Inflammatory macrophage treated with lipopolysaccharide for 1 hour (primary cell): ENCODE measurements at regions not wholly inside any gene's neighbourhood (a gene's known extent, or its start where the extent isn't known, plus 50 kb on each side); places are given as distances from the start of the nearest gene placed in this dataset.
"Not testable (repeated sequence)": the region's sequence is repeated elsewhere in the genome, so short reads cannot be mapped to it uniquely, and the experiment has no call there.

ENCODE experiments used
- DNase-seq, 2 donors: peaks; one replicate each; pipeline ENCODE4 v3.0.0-alpha.2; 2020 to 2022

GRCh38 chr9:22855980-22856379, 409.4 kb downstream of the DMRTA1 start:
- DNase-seq, result no peak

DNA sequence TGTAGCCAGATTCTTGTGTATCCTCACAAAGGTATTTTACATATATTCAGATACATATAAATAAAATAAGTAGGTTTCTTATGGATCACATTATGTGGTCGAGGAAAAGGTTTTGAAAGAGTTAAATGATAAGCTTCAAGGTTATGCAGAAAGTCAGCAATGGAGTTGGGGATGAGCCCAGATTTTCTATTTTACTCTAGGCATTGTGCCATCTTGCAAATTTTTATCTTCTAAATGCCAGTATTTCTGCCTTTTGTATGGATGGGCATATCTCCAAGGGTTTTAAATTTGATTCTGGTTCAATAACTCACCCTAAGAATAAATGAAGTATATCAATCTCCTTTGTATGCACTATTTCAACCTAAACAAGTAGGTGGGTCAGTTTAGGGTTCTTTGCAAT, 410.7 kb downstream of the DMRTA1 start:
- DNase-seq, result no peak

GRCh38 chr9:22863106-22863505, 416.5 kb downstream of the DMRTA1 start:
- no peak for DNase-seq

GRCh38 chr9:22863736-22864135, 417.1 kb downstream of the DMRTA1 start:
- no peak for DNase-seq

DNA sequence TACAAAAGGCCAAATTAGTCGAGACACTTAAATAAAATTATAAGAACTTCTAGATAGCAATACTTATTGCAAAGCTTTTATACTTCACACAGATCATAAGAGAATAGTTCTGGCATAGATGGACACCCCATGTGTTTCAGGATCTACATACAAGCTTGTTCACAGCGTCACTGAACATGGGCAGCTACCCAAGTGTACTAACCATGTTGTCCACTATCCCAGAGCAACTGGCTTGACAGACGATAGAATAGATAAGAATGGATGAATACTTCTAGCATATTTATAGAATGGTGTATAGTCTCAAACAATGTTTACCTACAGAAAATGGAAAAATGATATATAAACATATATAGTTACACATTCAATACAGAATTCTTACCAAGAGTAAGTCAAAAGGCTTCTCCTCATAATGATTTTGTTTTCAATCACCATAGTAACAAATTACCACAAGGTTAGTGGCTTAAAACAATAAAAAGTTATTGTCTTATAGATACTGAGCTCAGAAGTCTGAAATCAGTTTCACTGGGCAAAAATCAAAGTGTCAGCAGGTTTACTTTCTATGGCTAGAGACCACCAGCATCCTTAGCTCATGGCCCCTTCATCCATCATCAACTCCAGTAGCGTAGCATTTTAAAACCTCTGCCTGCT, 446.7 kb downstream of the DMRTA1 start:
- DNase-seq, result no peak

DNA sequence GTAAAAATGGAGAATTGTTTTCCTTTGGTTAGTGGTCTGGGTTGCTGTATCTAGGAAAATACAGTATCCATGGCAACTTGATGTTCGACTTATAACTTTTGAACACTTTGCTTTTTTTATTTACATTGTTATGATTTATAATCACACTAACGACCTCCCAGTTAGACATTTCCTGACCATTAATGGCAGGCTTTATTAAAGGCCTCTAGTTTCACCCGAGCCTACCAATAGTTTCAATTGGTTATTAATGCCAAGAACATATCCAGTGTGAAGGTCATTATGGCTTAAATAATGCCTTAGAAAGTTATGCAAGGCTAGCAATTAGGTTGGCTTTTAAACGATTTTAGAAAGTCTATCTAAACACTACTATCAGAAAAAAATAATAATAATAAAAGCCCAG, 452.0 kb downstream of the DMRTA1 start:
- no peak for DNase-seq

GRCh38 chr9:22911632-22912031, 465.0 kb downstream of the DMRTA1 start:
- DNase-seq, result no peak

- DNase-seq, result no peak
Measured at GRCh38 chr9:22913026-22913425, 466.4 kb downstream of the DMRTA1 start.

DNA sequence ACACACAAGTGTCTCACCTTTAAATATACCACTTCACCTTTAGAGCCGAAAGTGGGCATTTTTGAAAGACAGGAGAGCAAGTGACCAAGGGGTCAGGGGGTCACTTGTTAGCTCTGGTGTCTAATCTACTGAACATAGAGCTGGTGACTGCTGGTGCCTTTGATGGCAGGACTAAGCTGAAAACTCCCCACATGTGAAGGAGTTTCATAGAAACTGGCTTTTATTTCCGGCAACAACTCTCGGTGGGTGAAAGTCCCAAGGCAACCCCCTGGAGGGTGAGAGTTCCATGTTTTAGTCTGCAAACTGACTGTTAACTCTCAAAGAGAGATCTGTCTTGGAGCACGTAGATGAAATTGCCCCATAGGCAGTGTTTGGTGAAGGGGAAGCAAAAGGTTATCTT, 466.9 kb downstream of the DMRTA1 start:
- no peak for DNase-seq

DNA sequence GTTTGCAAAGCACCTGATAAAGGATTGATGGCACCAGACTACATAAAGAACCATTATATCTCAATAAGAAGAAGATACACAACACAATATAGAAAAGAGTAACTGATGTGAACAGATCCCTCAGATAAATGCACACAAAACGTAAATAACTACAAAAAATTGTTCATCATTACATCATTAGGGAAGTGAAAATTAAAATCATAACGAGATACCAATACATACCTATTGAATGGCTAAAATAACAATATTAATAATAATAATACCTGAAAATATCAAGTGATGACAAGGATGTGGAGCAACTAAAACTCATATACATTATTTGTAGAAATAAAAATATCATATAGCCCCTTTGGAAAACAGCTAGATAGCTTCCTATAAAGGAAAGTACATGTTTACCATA, 469.5 kb downstream of the DMRTA1 start:
- no peak for DNase-seq

DNA sequence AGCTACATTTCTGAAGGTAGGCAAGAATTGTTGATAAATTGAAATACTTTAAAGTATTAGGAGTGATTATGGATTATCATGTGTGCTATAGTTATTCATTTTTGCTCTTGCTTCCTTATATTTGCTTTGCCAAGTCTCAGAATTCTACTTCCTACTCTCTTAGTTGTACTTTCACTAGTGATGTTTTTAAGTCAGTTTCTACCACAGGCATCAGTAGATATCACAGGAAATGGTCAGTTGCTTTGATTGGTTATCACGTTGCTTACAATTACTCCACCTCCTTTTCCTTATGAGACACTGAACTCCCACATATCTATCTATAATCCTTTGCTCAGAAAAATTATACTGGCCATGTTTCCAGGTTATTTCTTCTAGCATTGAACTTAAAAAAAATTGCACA, 472.8 kb downstream of the DMRTA1 start:
- DNase-seq, result no peak

DNA sequence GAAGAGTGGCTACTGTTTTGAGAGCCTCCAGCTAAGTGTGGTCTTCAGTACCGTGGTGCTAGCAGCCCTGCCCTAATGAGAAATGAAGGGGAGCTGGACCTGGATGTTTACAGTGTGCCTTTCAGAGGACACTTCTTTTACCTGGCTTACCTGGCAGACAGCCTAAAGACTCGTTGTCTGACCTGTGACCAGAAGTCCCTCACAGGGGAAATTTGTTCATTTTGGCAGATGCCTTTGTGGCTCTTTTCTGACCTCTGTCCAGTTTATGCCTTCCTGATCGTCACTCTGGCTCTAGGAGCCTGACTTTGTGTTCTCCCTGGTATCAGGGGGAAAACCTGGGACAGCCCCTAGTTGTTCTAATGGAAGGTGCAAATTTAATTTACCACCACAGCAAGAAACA, 475.1 kb downstream of the DMRTA1 start:
- DNase-seq, result no peak

- no peak for DNase-seq
Measured at GRCh38 chr9:22922222-22922621, 475.6 kb downstream of the DMRTA1 start.

- DNase-seq, result no peak
Measured at GRCh38 chr9:22954550-22954949, 507.9 kb downstream of the DMRTA1 start.

DNA sequence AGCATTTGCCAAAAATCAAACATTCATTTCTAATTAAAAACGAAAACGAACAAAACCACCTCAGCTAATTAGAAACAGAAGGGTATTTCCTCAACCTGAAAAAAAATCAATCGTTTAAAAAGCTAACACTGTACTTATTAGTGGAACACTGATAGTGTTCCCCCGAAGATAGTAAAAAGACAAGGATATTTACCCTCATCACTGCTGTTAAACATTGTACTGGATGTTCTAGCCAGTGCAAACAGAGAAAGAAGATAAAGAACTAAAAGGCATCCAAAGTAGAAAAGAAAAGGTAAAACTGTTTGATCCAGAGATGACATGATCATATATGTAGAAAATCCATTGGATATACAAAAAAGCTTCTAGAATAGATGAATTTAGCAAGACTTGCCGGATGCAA, 508.3 kb downstream of the DMRTA1 start:
- DNase-seq, result no peak

DNA sequence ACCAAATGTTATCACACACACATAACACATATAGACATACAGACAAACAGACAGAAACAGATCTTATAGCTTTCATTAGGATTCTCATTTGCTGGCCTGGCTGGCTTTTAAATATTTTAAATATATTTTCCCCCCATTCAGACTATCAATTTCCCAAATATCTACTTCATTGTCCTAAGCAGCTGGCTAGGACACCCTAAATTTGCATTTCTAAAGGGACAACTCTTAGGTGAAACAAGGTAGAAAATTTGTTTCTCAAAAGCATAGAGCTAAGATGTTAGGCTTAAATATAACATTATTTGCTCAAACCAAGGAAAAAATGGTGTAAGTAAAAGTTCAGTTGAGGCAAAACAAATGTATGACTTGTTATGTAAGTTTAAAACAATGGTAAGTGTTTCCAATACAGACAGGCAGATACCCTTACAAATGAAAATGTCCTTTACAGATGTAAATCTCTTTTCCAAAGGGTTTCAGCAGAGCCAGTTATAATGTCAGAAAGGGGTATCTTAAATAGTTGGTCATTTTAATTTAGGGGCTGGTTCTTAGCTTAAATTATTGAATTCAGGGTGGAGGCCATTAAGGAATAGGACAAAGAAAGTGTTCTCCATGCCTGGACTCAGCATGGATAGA, 522.8 kb downstream of the DMRTA1 start:
- no peak for DNase-seq

DNA sequence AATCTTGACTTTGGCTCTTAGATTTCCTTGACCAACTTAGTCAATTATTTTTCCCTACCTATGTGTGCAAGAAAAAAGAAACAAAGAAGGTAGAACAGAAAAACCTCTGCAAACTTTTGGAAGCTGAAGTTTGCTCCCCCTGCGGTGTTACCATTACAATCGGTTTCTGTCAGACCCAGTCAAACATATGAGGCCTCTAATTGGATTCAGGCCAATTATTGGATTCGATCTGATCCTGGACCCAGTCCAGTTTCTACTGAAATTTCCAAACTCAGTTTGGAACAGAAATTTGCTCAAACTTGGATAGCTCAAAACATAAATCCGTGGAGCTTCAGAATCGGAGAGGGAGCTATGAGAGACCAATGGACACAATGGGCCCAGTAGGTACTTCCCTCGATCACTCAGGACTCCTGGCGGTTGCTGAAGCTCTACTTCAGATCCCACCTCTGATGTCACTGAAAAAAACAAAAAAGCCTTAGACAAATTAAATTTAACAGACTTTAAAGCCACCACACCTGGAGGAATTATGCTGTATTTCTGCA, 523.9 kb downstream of the DMRTA1 start:
- DNase-seq, result no peak

DNA sequence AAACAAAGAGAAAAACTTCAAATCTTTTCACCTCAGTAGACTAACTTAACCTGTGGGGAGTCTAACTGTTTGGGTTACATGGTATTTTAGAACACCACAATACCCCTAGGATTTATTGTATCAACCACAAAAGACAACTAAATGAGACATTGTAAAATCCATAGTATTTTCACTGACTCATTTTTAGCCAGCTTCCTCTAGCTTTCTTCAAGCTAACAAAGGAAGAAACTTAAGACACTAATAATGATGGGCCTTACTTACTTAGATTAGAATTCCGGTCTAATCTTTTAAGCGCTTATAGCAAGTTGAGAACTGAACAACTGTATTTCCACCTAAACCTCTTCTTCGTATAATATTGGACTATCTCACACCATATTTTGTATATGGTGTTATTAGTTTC, 529.3 kb downstream of the DMRTA1 start:
- DNase-seq, result no peak

DNA sequence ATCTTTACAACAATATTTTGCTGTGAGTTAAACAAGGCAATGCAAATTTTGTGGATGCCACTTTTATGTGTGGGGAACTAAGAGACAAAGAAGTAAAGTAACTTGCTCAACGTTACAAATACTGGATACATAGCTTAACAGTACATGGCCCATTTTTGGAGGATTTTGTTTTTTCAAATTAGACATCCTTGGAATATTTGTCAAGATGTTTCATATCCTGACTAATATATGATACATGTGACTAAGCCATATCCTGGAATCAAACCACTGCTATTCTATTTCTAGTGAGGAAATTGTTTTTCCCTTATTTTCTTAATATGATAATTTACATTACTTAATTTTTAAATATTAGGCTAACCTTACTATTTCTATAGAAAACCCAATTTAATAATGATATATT, 529.8 kb downstream of the DMRTA1 start:
- no peak for DNase-seq

- not testable (repeated sequence) for DNase-seq
Measured at GRCh38 chr9:22980429-22980828, 533.8 kb downstream of the DMRTA1 start.

GRCh38 chr9:22986556-22986955, 539.9 kb downstream of the DMRTA1 start:
- no peak for DNase-seq

GRCh38 chr9:22990349-22990748, 543.7 kb downstream of the DMRTA1 start:
- no peak for DNase-seq

GRCh38 chr9:22992780-22993179, 546.2 kb downstream of the DMRTA1 start:
- no peak for DNase-seq

- no peak for DNase-seq
Measured at GRCh38 chr9:22997923-22998322, 551.3 kb downstream of the DMRTA1 start.

GRCh38 chr9:23005156-23005555, 558.5 kb downstream of the DMRTA1 start:
- no peak for DNase-seq
